ENCODE measurements at regions not wholly inside any gene's neighbourhood (a gene's known extent, or its start where the extent isn't known, plus 50 kb on each side); places are given as distances from the start of the nearest gene placed in this dataset.
A peak's percentile ranks its signal among the peaks of the same experiment; 100 is the strongest.
"Not testable (repeated sequence)": the region's sequence is repeated elsewhere in the genome, so short reads cannot be mapped to it uniquely, and the experiment has no call there.

GRCh38 chr5:7261049-7261448, 134.9 kb upstream of the ADCY2 start:
- Histone ChIP-seq H3K27ac (no peak overlapping the region), H3K36me3 (replicated peaks; ENCODE audit: insufficient read depth, low read depth) (no peaks in the 10 kb centered on the region), H4K20me1 (ENCODE audit: insufficient read depth, poor library complexity, severe bottlenecking) (no peaks in the 10 kb centered on the region), H2AFZ (no peak overlapping the region), H3K79me2 (no peaks in the 10 kb centered on the region), H3K4me2 (no peak overlapping the region), H3K4me1 (ENCODE audit: insufficient read depth) (no peaks in the 10 kb centered on the region), H3K9me2 (replicated peaks; ENCODE audit: insufficient read depth) (no peaks in the 10 kb centered on the region), H3K4me3 (no peak overlapping the region), H3K9me3 (ENCODE audit: low read depth) (no peaks in the 10 kb centered on the region), H3K27me3 (no peaks in the 10 kb centered on the region)
- WGBS (ENCODE audit: low lambda C conversion rate, missing lambda C conversion rate): 13% methylated on average over 6 of the region's 6 CpGs
- peak; percentile 67 for DNase-seq (ENCODE audit: low spot score)
- TF ChIP-seq EZH2phosphoT487 (IDR thresholded peaks at IDR 0.05; ENCODE audit: low read depth, severe bottlenecking, unreplicated experiment): no peak
- no peak for TF ChIP-seq EZH2 (IDR thresholded peaks at IDR 0.05; ENCODE audit: borderline replicate concordance)
- peak; percentile 67 for TF ChIP-seq CTCF (IDR thresholded peaks at IDR 0.05; ENCODE audit: poor library complexity)

GRCh38 chr5:7261900-7262299, 134.0 kb upstream of the ADCY2 start:
- no peak overlapping the region for H3K4me2 ChIP-seq
- no peaks in the 10 kb centered on the region for H3K27me3 ChIP-seq
- H3K79me2 ChIP-seq: no peaks in the 10 kb centered on the region
- TF ChIP-seq EZH2 (IDR thresholded peaks at IDR 0.05; ENCODE audit: borderline replicate concordance) (no peak), EZH2phosphoT487 (IDR thresholded peaks at IDR 0.05; ENCODE audit: low read depth, severe bottlenecking, unreplicated experiment) (no peak), CTCF (IDR thresholded peaks at IDR 0.05; ENCODE audit: poor library complexity) (no peak)
- DNase-seq (ENCODE audit: low spot score): no peak
- H3K4me3 ChIP-seq: no peak overlapping the region
- no peaks in the 10 kb centered on the region for H3K36me3 ChIP-seq (replicated peaks; ENCODE audit: insufficient read depth, low read depth)
- no peaks in the 10 kb centered on the region for H4K20me1 ChIP-seq (ENCODE audit: insufficient read depth, poor library complexity, severe bottlenecking)
- H3K4me1 ChIP-seq (ENCODE audit: insufficient read depth): no peaks in the 10 kb centered on the region
- 91% methylated on average over 2 of the region's 2 CpGs for WGBS (ENCODE audit: low lambda C conversion rate, missing lambda C conversion rate)
- no peak overlapping the region for H3K27ac ChIP-seq
- H2AFZ ChIP-seq: no peak overlapping the region
- no peaks in the 10 kb centered on the region for H3K9me3 ChIP-seq (ENCODE audit: low read depth)
- H3K9me2 ChIP-seq (replicated peaks; ENCODE audit: insufficient read depth): no peaks in the 10 kb centered on the region

- H3K27ac ChIP-seq; H3K79me2 ChIP-seq; H4K20me1 ChIP-seq (ENCODE audit: insufficient read depth, poor library complexity, severe bottlenecking); H3K4me1 ChIP-seq (ENCODE audit: insufficient read depth); H2AFZ ChIP-seq; H3K4me2 ChIP-seq; H3K36me3 ChIP-seq (replicated peaks; ENCODE audit: insufficient read depth, low read depth); H3K9me2 ChIP-seq (replicated peaks; ENCODE audit: insufficient read depth); DNase-seq (ENCODE audit: low spot score); H3K9me3 ChIP-seq (ENCODE audit: low read depth); H3K4me3 ChIP-seq; H3K27me3 ChIP-seq: not testable (repeated sequence)
- 86% methylated on average over 4 of the region's 4 CpGs for WGBS (ENCODE audit: low lambda C conversion rate, missing lambda C conversion rate)
These were observed 132.4 kb upstream of the ADCY2 start for GRCh38 chr5:7263398-7264015.

- H4K20me1 ChIP-seq (ENCODE audit: insufficient read depth, poor library complexity, severe bottlenecking); H3K9me3 ChIP-seq (ENCODE audit: low read depth); H3K79me2 ChIP-seq; DNase-seq (ENCODE audit: low spot score); H3K36me3 ChIP-seq (replicated peaks; ENCODE audit: insufficient read depth, low read depth); H3K4me3 ChIP-seq; H3K27me3 ChIP-seq; H3K4me2 ChIP-seq; H2AFZ ChIP-seq; H3K27ac ChIP-seq; H3K9me2 ChIP-seq (replicated peaks; ENCODE audit: insufficient read depth); H3K4me1 ChIP-seq (ENCODE audit: insufficient read depth): not testable (repeated sequence)
- 87% methylated on average over 17 of the region's 17 CpGs for WGBS (ENCODE audit: low lambda C conversion rate, missing lambda C conversion rate)
These were observed 130.2 kb upstream of the ADCY2 start for GRCh38 chr5:7265776-7266175.

GRCh38 chr5:7268722-7269121, 127.2 kb upstream of the ADCY2 start:
- not testable (repeated sequence) for H3K9me2 ChIP-seq (replicated peaks; ENCODE audit: insufficient read depth); H3K79me2 ChIP-seq; H3K4me2 ChIP-seq; H3K27me3 ChIP-seq; H3K4me1 ChIP-seq (ENCODE audit: insufficient read depth); H3K27ac ChIP-seq; H4K20me1 ChIP-seq (ENCODE audit: insufficient read depth, poor library complexity, severe bottlenecking); H3K36me3 ChIP-seq (replicated peaks; ENCODE audit: insufficient read depth, low read depth); H3K4me3 ChIP-seq; DNase-seq (ENCODE audit: low spot score); H2AFZ ChIP-seq; H3K9me3 ChIP-seq (ENCODE audit: low read depth)
- WGBS (ENCODE audit: low lambda C conversion rate, missing lambda C conversion rate): 65% methylated on average over 3 of the region's 9 CpGs
